ENCODE measurements at regions not wholly inside any gene's neighbourhood (a gene's known extent, or its start where the extent isn't known, plus 50 kb on each side); places are given as distances from the start of the nearest gene placed in this dataset.

DNA sequence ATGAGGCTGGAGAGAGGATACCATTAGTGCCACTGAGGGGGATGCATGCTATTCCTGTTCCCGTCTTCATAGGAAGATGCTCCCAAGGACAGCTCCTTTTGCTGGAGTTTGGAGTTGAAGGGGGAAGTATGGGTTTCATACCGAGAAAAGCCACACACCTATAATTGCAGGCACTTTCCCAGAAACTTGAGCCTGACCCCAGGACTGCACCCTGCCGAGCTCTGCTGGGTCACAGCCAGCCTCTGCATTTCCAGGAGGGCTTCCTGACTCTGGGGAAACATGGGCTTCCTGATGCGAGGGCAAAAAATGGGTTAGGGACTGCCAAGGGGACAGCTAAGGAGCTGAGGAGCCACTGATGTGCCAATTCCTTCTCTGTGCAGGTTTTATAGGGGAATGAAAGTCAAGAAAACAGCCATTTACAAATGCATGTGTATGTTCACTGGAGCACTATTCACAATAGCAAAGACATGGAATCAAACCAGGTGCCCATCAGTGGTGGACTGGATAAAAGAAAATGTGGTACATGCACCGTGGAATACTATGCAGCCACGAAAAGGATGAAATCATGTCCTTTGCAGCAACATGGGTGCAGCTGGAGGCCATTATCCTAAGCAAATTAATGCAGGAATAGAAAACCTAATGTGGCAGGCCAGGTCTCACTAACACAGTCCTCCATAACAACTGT is 104.5 kb downstream of the ACAA2 start:
- TF ChIP-seq, protein P1, sequence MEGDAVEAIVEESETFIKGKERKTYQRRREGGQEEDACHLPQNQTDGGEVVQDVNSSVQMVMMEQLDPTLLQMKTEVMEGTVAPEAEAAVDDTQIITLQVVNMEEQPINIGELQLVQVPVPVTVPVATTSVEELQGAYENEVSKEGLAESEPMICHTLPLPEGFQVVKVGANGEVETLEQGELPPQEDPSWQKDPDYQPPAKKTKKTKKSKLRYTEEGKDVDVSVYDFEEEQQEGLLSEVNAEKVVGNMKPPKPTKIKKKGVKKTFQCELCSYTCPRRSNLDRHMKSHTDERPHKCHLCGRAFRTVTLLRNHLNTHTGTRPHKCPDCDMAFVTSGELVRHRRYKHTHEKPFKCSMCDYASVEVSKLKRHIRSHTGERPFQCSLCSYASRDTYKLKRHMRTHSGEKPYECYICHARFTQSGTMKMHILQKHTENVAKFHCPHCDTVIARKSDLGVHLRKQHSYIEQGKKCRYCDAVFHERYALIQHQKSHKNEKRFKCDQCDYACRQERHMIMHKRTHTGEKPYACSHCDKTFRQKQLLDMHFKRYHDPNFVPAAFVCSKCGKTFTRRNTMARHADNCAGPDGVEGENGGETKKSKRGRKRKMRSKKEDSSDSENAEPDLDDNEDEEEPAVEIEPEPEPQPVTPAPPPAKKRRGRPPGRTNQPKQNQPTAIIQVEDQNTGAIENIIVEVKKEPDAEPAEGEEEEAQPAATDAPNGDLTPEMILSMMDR (IDR thresholded peaks at IDR 0.05): no peak
- no peak for TF ChIP-seq POLR2A (IDR thresholded peaks at IDR 0.05)

All from ovary (tissue), 3 donors.